Mononuclear cell (primary cell): ENCODE measurements at regions not wholly inside any gene's neighbourhood (a gene's known extent, or its start where the extent isn't known, plus 50 kb on each side); places are given as distances from the start of the nearest gene placed in this dataset.
"Not testable (repeated sequence)": the region's sequence is repeated elsewhere in the genome, so short reads cannot be mapped to it uniquely, and the experiment has no call there.

Experiments used
- H3K27me3 ChIP-seq: 2 replicates; pipeline ENCODE4 v1.6.0; 2011; ENCODE audit warnings: low read length, control low read depth; ENCODE audit not compliant: insufficient read depth
- H3K4me1 ChIP-seq: 2 replicates; pipeline ENCODE4 v1.5.1; 2011; ENCODE audit warnings: mild to moderate bottlenecking, low read length, control low read depth; ENCODE audit not compliant: insufficient read depth
- H3K4me3 ChIP-seq: 2 replicates; pipeline ENCODE4 v1.5.1; 2011; ENCODE audit warnings: mild to moderate bottlenecking, low read length, moderate library complexity
- H3K9me3 ChIP-seq: 2 replicates; pipeline ENCODE4 v1.5.1; 2011; ENCODE audit warnings: low read depth, mild to moderate bottlenecking, control low read depth, low read length

DNA sequence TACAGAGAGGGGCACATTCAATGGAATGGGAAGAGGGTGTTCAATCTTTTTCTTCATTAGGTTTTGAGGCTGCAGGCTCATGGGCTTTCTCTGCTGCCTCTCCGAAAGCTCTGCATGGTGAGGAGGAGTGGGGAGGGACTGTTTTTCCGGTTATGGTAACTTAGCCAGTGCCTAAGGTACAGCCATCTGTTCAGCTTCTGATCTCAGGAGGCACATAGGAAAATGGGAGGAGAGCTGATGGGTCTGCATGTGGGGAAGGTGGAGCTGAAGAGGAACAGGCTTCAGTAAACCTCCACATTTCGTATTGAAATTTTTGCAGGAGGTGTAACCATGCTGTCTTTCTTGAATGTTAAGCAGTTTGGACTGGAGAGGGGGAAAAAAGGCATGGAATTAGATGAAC is 1020.4 kb upstream of the WWC1 start:
- no peaks in the 10 kb centered on the region for H3K27me3 ChIP-seq
- H3K9me3 ChIP-seq = no peaks in the 10 kb centered on the region
- H3K4me3 ChIP-seq = no peak overlapping the region
- H3K4me1 ChIP-seq = no peaks in the 10 kb centered on the region

DNA sequence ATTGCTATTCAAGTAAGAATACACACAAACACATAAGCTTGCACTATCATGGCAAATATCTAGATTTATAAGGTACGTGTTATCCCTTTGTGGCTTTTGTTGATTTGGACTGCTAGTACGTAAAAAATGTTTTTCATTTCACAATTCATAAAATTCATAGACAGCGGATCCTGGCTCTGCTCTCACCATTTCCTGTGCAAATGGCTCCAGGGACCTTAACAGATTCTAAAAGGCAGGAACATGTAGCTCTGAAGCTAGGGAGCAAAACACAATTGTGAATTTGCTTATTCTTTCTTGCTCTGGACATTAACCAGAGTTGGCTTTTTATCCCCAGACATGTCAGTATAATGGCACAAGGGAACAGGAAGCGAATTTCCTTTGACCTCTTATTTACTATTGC is 1019.9 kb upstream of the WWC1 start:
- H3K4me3 ChIP-seq = no peak overlapping the region
- no peaks in the 10 kb centered on the region for H3K4me1 ChIP-seq
- H3K27me3 ChIP-seq = no peaks in the 10 kb centered on the region
- no peaks in the 10 kb centered on the region for H3K9me3 ChIP-seq

- H3K4me1 ChIP-seq = no peaks in the 10 kb centered on the region
Observed at GRCh38 chr5:167280111-167280510, 1011.3 kb upstream of the WWC1 start.

GRCh38 chr5:167281925-167282324 is 1009.5 kb upstream of the WWC1 start:
- H3K9me3 ChIP-seq = no peaks in the 10 kb centered on the region
- H3K4me1 ChIP-seq = no peaks in the 10 kb centered on the region
- H3K27me3 ChIP-seq = no peaks in the 10 kb centered on the region
- no peak overlapping the region for H3K4me3 ChIP-seq

More at GRCh38 chr5:167280111-167280510, 1011.3 kb upstream of the WWC1 start:
- no peaks in the 10 kb centered on the region for H3K27me3 ChIP-seq
- H3K9me3 ChIP-seq = no peaks in the 10 kb centered on the region
- no peak overlapping the region for H3K4me3 ChIP-seq

DNA sequence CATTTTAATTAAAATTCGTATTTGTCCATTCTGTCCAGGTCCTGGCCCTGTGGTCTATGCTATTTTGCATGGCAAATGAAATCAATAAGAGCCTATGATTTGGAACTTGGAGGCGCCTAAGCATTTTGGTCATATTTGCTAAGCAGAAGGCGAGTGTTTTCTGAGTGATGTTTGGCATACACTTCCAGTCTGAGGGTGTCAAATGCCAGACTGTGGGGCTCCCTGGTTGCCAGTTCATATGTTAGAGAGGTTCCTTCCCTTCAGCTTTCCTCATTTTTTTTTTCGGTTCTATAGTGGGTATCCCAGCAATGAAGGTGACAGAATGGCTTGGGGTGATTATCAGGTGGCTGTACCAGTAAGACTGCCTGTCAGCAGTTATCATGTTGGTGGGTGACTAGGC is 1007.8 kb upstream of the WWC1 start:
- Histone ChIP-seq H3K4me1 (no peaks in the 10 kb centered on the region), H3K4me3 (no peak overlapping the region), H3K27me3 (no peaks in the 10 kb centered on the region), H3K9me3 (no peaks in the 10 kb centered on the region)

- no peaks in the 10 kb centered on the region for H3K4me1 ChIP-seq
- no peaks in the 10 kb centered on the region for H3K9me3 ChIP-seq
- H3K4me3 ChIP-seq = no peak overlapping the region
- no peaks in the 10 kb centered on the region for H3K27me3 ChIP-seq
Observed at GRCh38 chr5:167284222-167284890, 1007.1 kb upstream of the WWC1 start.

GRCh38 chr5:167285591-167285990 is 1005.9 kb upstream of the WWC1 start:
- H3K4me1 ChIP-seq = no peaks in the 10 kb centered on the region
- no peak overlapping the region for H3K4me3 ChIP-seq
- H3K9me3 ChIP-seq = no peaks in the 10 kb centered on the region
- H3K27me3 ChIP-seq = no peaks in the 10 kb centered on the region

- no peak overlapping the region for H3K4me3 ChIP-seq
- H3K9me3 ChIP-seq = no peaks in the 10 kb centered on the region
- H3K27me3 ChIP-seq = no peaks in the 10 kb centered on the region
- H3K4me1 ChIP-seq = no peaks in the 10 kb centered on the region
Observed at GRCh38 chr5:167286891-167287290, 1004.6 kb upstream of the WWC1 start.

- H3K9me3 ChIP-seq = no peaks in the 10 kb centered on the region
- no peak overlapping the region for H3K4me3 ChIP-seq
- no peaks in the 10 kb centered on the region for H3K4me1 ChIP-seq
- H3K27me3 ChIP-seq = no peaks in the 10 kb centered on the region
Observed at GRCh38 chr5:167290478-167290877, 1001.0 kb upstream of the WWC1 start.

DNA sequence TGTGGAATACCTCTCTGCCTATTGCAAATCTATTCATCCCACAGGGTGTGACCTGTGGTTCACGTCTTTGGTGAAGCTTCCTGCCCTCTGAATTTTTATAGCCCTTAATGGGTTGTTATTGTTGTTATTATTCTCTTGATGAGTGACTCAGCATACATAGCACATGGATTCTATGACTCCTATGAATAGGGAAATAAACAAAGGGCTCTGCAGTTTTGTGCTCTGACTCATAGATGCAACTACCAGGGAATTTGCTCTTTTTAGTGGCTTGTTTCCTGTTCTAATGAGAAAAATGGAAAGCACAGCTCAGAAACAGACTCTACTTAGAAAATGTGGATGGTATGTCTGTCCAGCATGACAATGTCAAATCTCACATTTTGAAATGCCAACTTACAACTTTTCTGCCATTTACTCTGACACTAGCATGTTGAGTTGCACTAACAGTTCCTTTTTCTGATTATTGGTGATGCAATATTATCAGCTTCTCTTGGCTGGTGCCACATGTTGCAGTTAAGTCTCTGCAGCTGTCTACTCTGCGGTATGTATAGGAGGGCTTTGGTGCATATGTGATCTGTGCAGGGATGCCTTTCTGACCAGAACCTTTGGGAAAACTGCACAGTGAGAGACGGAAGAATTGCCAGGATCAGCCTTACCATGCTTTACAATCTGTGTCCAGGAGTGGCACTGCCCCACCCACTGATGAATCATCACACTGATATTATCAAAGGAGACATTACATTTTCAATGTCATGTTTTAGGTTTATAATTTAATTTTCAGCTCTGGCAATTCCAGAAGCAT is 996.4 kb upstream of the WWC1 start:
- H3K9me3 ChIP-seq = no peaks in the 10 kb centered on the region
- no peaks in the 10 kb centered on the region for H3K4me1 ChIP-seq
- H3K27me3 ChIP-seq = no peaks in the 10 kb centered on the region
- no peak overlapping the region for H3K4me3 ChIP-seq

DNA sequence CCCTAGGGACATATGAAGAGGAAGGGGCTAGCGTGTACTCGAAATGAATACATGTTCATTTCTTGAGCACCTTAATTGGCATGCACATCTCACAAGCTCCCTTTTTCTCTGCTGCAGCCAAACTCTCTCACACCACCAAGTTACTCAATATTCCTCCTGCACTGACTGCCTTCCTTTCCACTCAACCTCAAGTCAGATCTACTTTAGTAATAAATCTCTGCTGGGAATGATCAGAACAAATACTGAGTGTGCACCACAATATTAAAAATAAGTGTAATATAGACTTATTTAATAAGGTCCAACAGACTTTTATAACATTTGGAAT is 995.8 kb upstream of the WWC1 start:
- Histone ChIP-seq H3K27me3 (no peaks in the 10 kb centered on the region), H3K4me1 (no peaks in the 10 kb centered on the region), H3K9me3 (no peaks in the 10 kb centered on the region), H3K4me3 (no peak overlapping the region)

GRCh38 chr5:167296066-167296465 is 995.4 kb upstream of the WWC1 start:
- H3K4me3 ChIP-seq = no peak overlapping the region
- H3K27me3 ChIP-seq = no peaks in the 10 kb centered on the region
- H3K9me3 ChIP-seq = no peaks in the 10 kb centered on the region
- no peaks in the 10 kb centered on the region for H3K4me1 ChIP-seq

DNA sequence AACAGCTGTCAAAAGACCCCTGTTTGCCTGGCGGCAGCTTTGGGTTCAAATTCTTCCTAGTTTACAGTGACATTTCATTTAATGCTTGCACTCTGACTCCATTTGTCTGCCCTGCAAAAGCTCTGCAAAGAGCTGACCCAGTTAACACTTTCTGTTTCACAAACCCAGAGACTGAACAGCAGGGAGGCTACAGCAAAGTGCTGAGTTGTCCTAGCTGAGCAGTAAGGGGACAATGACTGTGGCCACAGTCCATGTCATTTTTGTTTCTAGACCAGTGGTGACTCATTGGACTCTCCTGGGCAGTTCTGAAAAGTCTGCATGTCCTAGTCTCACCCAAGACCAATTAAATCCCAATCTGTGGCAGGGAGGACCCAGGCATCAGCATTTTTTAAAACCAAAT is 994.8 kb upstream of the WWC1 start:
- no peaks in the 10 kb centered on the region for H3K27me3 ChIP-seq
- no peaks in the 10 kb centered on the region for H3K9me3 ChIP-seq
- no peaks in the 10 kb centered on the region for H3K4me1 ChIP-seq
- no peak overlapping the region for H3K4me3 ChIP-seq

- H3K4me3 ChIP-seq, H3K27me3 ChIP-seq, H3K9me3 ChIP-seq, H3K4me1 ChIP-seq: not testable (repeated sequence)
Observed at GRCh38 chr5:167299861-167300260, 991.6 kb upstream of the WWC1 start.

DNA sequence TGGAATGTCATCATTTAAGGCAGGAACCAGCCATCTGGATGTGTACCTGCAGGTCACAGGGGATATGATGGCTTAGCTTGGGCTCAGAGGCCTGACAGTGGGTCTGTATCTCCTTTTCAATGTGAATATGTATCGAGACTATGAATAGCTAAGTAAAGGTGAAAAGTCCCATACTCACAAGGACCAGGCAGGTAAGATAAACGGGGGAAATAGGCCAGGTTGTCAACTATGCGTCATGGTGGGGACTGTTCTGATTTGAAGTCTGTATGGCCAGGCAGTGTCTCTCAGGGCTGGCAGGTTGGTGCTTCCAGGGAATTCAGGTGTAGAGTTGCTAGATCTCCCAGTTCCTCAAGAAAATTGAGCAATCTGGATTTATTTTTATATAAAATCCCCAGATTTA is 987.9 kb upstream of the WWC1 start:
- Histone ChIP-seq H3K4me3 (no peak overlapping the region), H3K9me3 (no peaks in the 10 kb centered on the region), H3K27me3 (no peaks in the 10 kb centered on the region), H3K4me1 (no peaks in the 10 kb centered on the region)

GRCh38 chr5:167304834-167305469 is 986.5 kb upstream of the WWC1 start:
- Histone ChIP-seq H3K4me3 (no peak overlapping the region), H3K4me1 (no peaks in the 10 kb centered on the region)

More at GRCh38 chr5:167304834-167305469, 986.5 kb upstream of the WWC1 start:
- H3K27me3 ChIP-seq = no peaks in the 10 kb centered on the region
- H3K9me3 ChIP-seq = no peaks in the 10 kb centered on the region
